NCI-H1694 (cell line): ENCODE measurements at regions not wholly inside any gene's neighbourhood (a gene's known extent, or its start where the extent isn't known, plus 50 kb on each side); places are given as distances from the start of the nearest gene placed in this dataset.
"Not testable (repeated sequence)": the region's sequence is repeated elsewhere in the genome, so short reads cannot be mapped to it uniquely, and the experiment has no call there.

Experiments
- DNase-seq: peaks from one replicate; lab custom pipeline; 2025; lab: John Stamatoyannopoulos, UW

GRCh38 chr1:14259191-14259757, 339.2 kb upstream of the KAZN start:
- no peak for DNase-seq

GRCh38 chr1:14260480-14260879, 338.0 kb upstream of the KAZN start:
- DNase-seq = no peak

GRCh38 chr1:14261395-14261794, 337.1 kb upstream of the KAZN start:
- DNase-seq = no peak

GRCh38 chr1:14262637-14263036, 335.8 kb upstream of the KAZN start:
- no peak for DNase-seq

- peak; percentile 77 for DNase-seq
Observed at GRCh38 chr1:14263225-14263624, 335.3 kb upstream of the KAZN start.

GRCh38 chr1:14263671-14264070, 334.8 kb upstream of the KAZN start:
- DNase-seq = peak; percentile 48

GRCh38 chr1:14265495-14265894, 333.0 kb upstream of the KAZN start:
- DNase-seq = peak; percentile 47

GRCh38 chr1:14267991-14268390, 330.5 kb upstream of the KAZN start:
- DNase-seq = no peak

GRCh38 chr1:14270821-14271220, 327.7 kb upstream of the KAZN start:
- no peak for DNase-seq

GRCh38 chr1:14273811-14274210, 324.7 kb upstream of the KAZN start:
- no peak for DNase-seq

- DNase-seq = not testable (repeated sequence)
Observed at GRCh38 chr1:14279891-14280290, 318.6 kb upstream of the KAZN start.

- DNase-seq = peak; percentile 31
Observed at GRCh38 chr1:14280909-14281308, 317.6 kb upstream of the KAZN start.

- no peak for DNase-seq
Observed at GRCh38 chr1:14281412-14281811, 317.1 kb upstream of the KAZN start.

- DNase-seq = no peak
Observed at GRCh38 chr1:14282707-14283106, 315.8 kb upstream of the KAZN start.

- DNase-seq = no peak
Observed at GRCh38 chr1:14285238-14285637, 313.2 kb upstream of the KAZN start.

GRCh38 chr1:14291182-14291581, 307.3 kb upstream of the KAZN start:
- not testable (repeated sequence) for DNase-seq

- no peak for DNase-seq
Observed at GRCh38 chr1:14292520-14292919, 306.0 kb upstream of the KAZN start.

- DNase-seq = no peak
Observed at GRCh38 chr1:14294006-14294405, 304.5 kb upstream of the KAZN start.

- no peak for DNase-seq
Observed at GRCh38 chr1:14294860-14295536, 303.5 kb upstream of the KAZN start.

- DNase-seq = no peak
Observed at GRCh38 chr1:14296795-14297194, 301.7 kb upstream of the KAZN start.

- no peak for DNase-seq
Observed at GRCh38 chr1:14297356-14297755, 301.1 kb upstream of the KAZN start.

- no peak for DNase-seq
Observed at GRCh38 chr1:14298806-14299205, 299.7 kb upstream of the KAZN start.

GRCh38 chr1:14300991-14301703, 297.3 kb upstream of the KAZN start:
- DNase-seq = peak; percentile 66

- DNase-seq = no peak
Observed at GRCh38 chr1:14301704-14302024, 296.8 kb upstream of the KAZN start.
